GM23338 (cell line): ENCODE measurements at regions not wholly inside any gene's neighbourhood (a gene's known extent, or its start where the extent isn't known, plus 50 kb on each side); places are given as distances from the start of the nearest gene placed in this dataset.
A peak's percentile ranks its signal among the peaks of the same experiment; 100 is the strongest.

Experiments
- ATAC-seq: fragments of 200-7000 bp; cut with Tn5 transposase; 3 replicates; pipeline ENCODE4 v1.9.1; 2020
- DNase-seq: peaks from one replicate; pipeline ENCODE4 v3.0.0-alpha.2; 2015; ENCODE audit warnings: low spot score
- H2AFZ ChIP-seq: fragments of 200-600 bp; sonication (generic); 2 replicates; pipeline ENCODE4 v1.8.0; 2016; ENCODE audit warnings: antibody characterized with exemption, mild to moderate bottlenecking, moderate library complexity
- H3F3A ChIP-seq: fragments of 200-600 bp; sonication (generic); replicated peaks from 2 replicates; pipeline ENCODE4 v1.8.0; 2017; ENCODE audit warnings: antibody characterized with exemption, mixed run types, low read depth
- H3K27ac ChIP-seq: fragments of 200-600 bp; sonication (generic); 2 replicates; pipeline ENCODE4 v1.6.1; 2016; ENCODE audit warnings: low read depth
- H3K27me3 ChIP-seq: fragments of 200-600 bp; sonication (generic); 2 replicates; pipeline ENCODE4 v1.8.0; 2016; ENCODE audit warnings: mild to moderate bottlenecking, mixed run types, moderate library complexity; ENCODE audit not compliant: insufficient read depth
- H3K36me3 ChIP-seq: fragments of 200-600 bp; sonication (generic); 2 replicates; pipeline ENCODE4 v1.8.0; 2016; ENCODE audit warnings: mild to moderate bottlenecking; ENCODE audit not compliant: insufficient read depth
- H3K4me1 ChIP-seq: fragments of 200-600 bp; sonication (generic); 2 replicates; pipeline ENCODE4 v1.8.0; 2016; ENCODE audit warnings: mild to moderate bottlenecking, moderate library complexity; ENCODE audit not compliant: insufficient read depth
- H3K4me2 ChIP-seq: fragments of 200-600 bp; sonication (generic); 2 replicates; pipeline ENCODE4 v1.7.1; 2017; ENCODE audit warnings: mixed run types
- H3K4me3 ChIP-seq: fragments of 200-600 bp; sonication (generic); 2 replicates; pipeline ENCODE4 v1.6.1; 2016; ENCODE audit warnings: mixed run types
- H3K79me2 ChIP-seq: fragments of 200-600 bp; sonication (generic); replicated peaks from 2 replicates; pipeline ENCODE4 v1.8.0; 2017; ENCODE audit warnings: mild to moderate bottlenecking; ENCODE audit not compliant: insufficient read depth
- H3K9me2 ChIP-seq: fragments of 200-600 bp; sonication (generic); 2 replicates; pipeline ENCODE4 v1.8.0; 2017; ENCODE audit not compliant: insufficient read depth
- H4K20me1 ChIP-seq: fragments of 200-600 bp; sonication (generic); replicated peaks from 2 replicates; pipeline ENCODE4 v1.8.0; 2017; ENCODE audit warnings: mild to moderate bottlenecking; ENCODE audit not compliant: insufficient read depth
- H3K27ac Mint-ChIP-seq: 2 replicates; pipeline ENCODE4 v1.8.0; 2020; ENCODE audit warnings: inconsistent platforms, mild to moderate bottlenecking, moderate library complexity, mixed read lengths
- H3K27me3 Mint-ChIP-seq: 3 replicates; pipeline ENCODE4 v1.8.0; 2022; ENCODE audit warnings: low read depth, mild to moderate bottlenecking, moderate library complexity, mixed read lengths, inconsistent platforms; ENCODE audit not compliant: insufficient read depth, poor library complexity
- H3K36me3 Mint-ChIP-seq: 3 replicates; pipeline ENCODE4 v1.8.0; 2021; ENCODE audit warnings: low read depth, mild to moderate bottlenecking, inconsistent platforms, moderate library complexity, mixed read lengths
- H3K4me1 Mint-ChIP-seq: 3 replicates; pipeline ENCODE4 v1.8.0; 2020; ENCODE audit warnings: mild to moderate bottlenecking, inconsistent platforms, mixed read lengths
- H3K4me3 Mint-ChIP-seq: 3 replicates; pipeline ENCODE4 v1.8.0; 2021; ENCODE audit warnings: moderate library complexity, mild to moderate bottlenecking, inconsistent platforms, mixed read lengths
- H3K9me3 Mint-ChIP-seq: 3 replicates; pipeline ENCODE4 v1.8.0; 2020; ENCODE audit warnings: moderate library complexity, mild to moderate bottlenecking, inconsistent platforms, mixed read lengths
- CREB1 ChIP-seq: fragments of 250-450 bp; sonication (Bioruptor Pico); IDR thresholded peaks from 2 replicates; pipeline ENCODE4 v1.5.0; 2020; ENCODE audit warnings: low read depth, mild to moderate bottlenecking, moderate library complexity
- CTCF ChIP-seq, 2 experiments: fragments of 200-600 bp in 1 of 2; sonication (generic) in 1 of 2; conservative IDR thresholded peaks; 2 replicates each; pipeline versions ENCODE4 v1.5.1 to v1.6.1; 2016 to 2017; ENCODE audit warnings: antibody characterized with exemption in 2 of 2, low read depth in 2 of 2, mild to moderate bottlenecking in 2 of 2, moderate library complexity in 1 of 2
- EZH2phosphoT487 ChIP-seq: fragments of 200-600 bp; sonication (generic); IDR thresholded peaks from one replicate; pipeline ENCODE4 v1.8.1; 2018; ENCODE audit warnings: antibody characterized with exemption; ENCODE audit not compliant: unreplicated experiment
- NANOG ChIP-seq: IDR thresholded peaks from 2 replicates; pipeline ENCODE4 v1.6.1; 2016; ENCODE audit warnings: antibody characterized with exemption, borderline replicate concordance
- POLR2AphosphoS5 ChIP-seq: IDR thresholded peaks from 2 replicates; pipeline ENCODE4 v1.6.1; 2016; ENCODE audit warnings: antibody characterized with exemption, low read depth
- REST ChIP-seq: IDR thresholded peaks from one replicate; pipeline ENCODE4 v1.6.1; 2018; ENCODE audit warnings: antibody characterized with exemption; ENCODE audit not compliant: unreplicated experiment
- STAT1 ChIP-seq: IDR thresholded peaks from one replicate; pipeline ENCODE4 v1.6.1; 2016; ENCODE audit warnings: antibody characterized with exemption; ENCODE audit not compliant: unreplicated experiment
- ZNF114 ChIP-seq: fragments of 250-450 bp; sonication (Bioruptor Pico); IDR thresholded peaks from 2 replicates; pipeline ENCODE4 v1.5.0; 2020; ENCODE audit warnings: mild to moderate bottlenecking, moderate library complexity
- ZNF331 ChIP-seq: fragments of 250-450 bp; sonication (Bioruptor Pico); IDR thresholded peaks from 2 replicates; pipeline ENCODE4 v1.5.0; 2020; ENCODE audit warnings: low read depth, mild to moderate bottlenecking, moderate library complexity
- ZNF462 ChIP-seq: fragments of 250-450 bp; sonication (Bioruptor Pico); IDR thresholded peaks from 2 replicates; pipeline ENCODE4 v1.5.0; 2020; ENCODE audit warnings: mild to moderate bottlenecking, moderate library complexity

- ATAC-seq, result peak; percentile 85
- Mint-ChIP-seq H3K9me3 (peaks cover 19% of the 10 kb centered on the region; the same call in 2 of the 3 replicates), H3K4me3 (no peak overlapping the region), H3K4me1 (peaks cover 35% of the 10 kb centered on the region), H3K36me3 (peaks cover 7% of the 10 kb centered on the region; the same call in 2 of the 3 replicates), H3K27me3 (no peaks in the 10 kb centered on the region), H3K27ac (no peak overlapping the region)
- no peaks in the 10 kb centered on the region for H3K27me3 ChIP-seq
- H3K27ac ChIP-seq, result no peak overlapping the region
- H3K36me3 ChIP-seq, result no peaks in the 10 kb centered on the region
- H3F3A ChIP-seq, result no peaks in the 10 kb centered on the region
- no peak overlapping the region for H3K4me3 ChIP-seq
- TF ChIP-seq CTCF (conservative IDR thresholded peaks at IDR 0.05; ENCODE audit: low read depth in 2 of 2) (no peak), ZNF331 (CRISPR knock-in tag) (no peak), CREB1 (no peak)
- peak; percentile 42 for DNase-seq
- peaks cover 15% of the 10 kb centered on the region for H3K4me1 ChIP-seq
- no peak overlapping the region for H2AFZ ChIP-seq
- H3K79me2 ChIP-seq, result no peaks in the 10 kb centered on the region
- H3K9me2 ChIP-seq, result 0 out of 2 replicates have a peak, but pooled peaks cover 2% of the 10 kb centered on the region
- 0 out of 2 replicates have a peak overlapping the region, but pooled peaks have one; percentile 9 for H3K4me2 ChIP-seq
- no peaks in the 10 kb centered on the region for H4K20me1 ChIP-seq
Observed at GRCh38 chr1:59156526-59157199, 140.2 kb upstream of the FGGY start.

GRCh38 chr1:59158321-59158720 lies 138.6 kb upstream of the FGGY start:
- H4K20me1 ChIP-seq, result no peaks in the 10 kb centered on the region
- H3K9me3 Mint-ChIP-seq, result peaks cover 19% of the 10 kb centered on the region; the same call in 2 of the 3 replicates
- no peak overlapping the region for H3K4me3 Mint-ChIP-seq
- no peaks in the 10 kb centered on the region for H3K36me3 ChIP-seq
- no peak overlapping the region for H3K27ac Mint-ChIP-seq
- ATAC-seq (no peak), DNase-seq (no peak)
- H3K27me3 ChIP-seq, result no peaks in the 10 kb centered on the region
- H3K27me3 Mint-ChIP-seq, result no peaks in the 10 kb centered on the region
- H3K79me2 ChIP-seq, result no peaks in the 10 kb centered on the region
- H3K27ac ChIP-seq, result no peak overlapping the region
- no peaks in the 10 kb centered on the region for H3F3A ChIP-seq
- H3K36me3 Mint-ChIP-seq, result peaks cover 7% of the 10 kb centered on the region; the same call in 2 of the 3 replicates
- 0 out of 2 replicates have a peak, but pooled peaks cover 10% of the 10 kb centered on the region for H3K9me2 ChIP-seq
- H3K4me2 ChIP-seq, result no peak overlapping the region
- H2AFZ ChIP-seq, result no peak overlapping the region
- no peak overlapping the region for H3K4me3 ChIP-seq
- peaks cover 4% of the 10 kb centered on the region; the same call in 1 of the 2 replicates for H3K4me1 ChIP-seq
- peaks cover 20% of the 10 kb centered on the region for H3K4me1 Mint-ChIP-seq
- TF ChIP-seq POLR2AphosphoS5 (no peak), ZNF114 (CRISPR knock-in tag) (no peak), NANOG (no peak), EZH2phosphoT487 (no peak), STAT1 (no peak), REST (no peak), CREB1 (no peak), ZNF462 (CRISPR knock-in tag) (no peak), ZNF331 (CRISPR knock-in tag) (no peak)
